GM12878 (cell line): ENCODE measurements at regions not wholly inside any gene's neighbourhood (a gene's known extent, or its start where the extent isn't known, plus 50 kb on each side); places are given as distances from the start of the nearest gene placed in this dataset.
A peak's percentile ranks its signal among the peaks of the same experiment; 100 is the strongest.

Experiments used
- ATAC-seq: fragments of 200-7000 bp; cut with Tn5 transposase; 3 replicates; pipeline ENCODE4 v1.9.1; 2020; ENCODE audit warnings: mild to moderate bottlenecking, moderate library complexity
- BruUV-seq: library from RNA; stranded (reverse); fragments of 400-500 nt; replicated peaks from 2 replicates; lab custom pipeline; 2021; lab: Mats Ljungman, UMichigan
- CTCF ChIA-PET: fragments of 300-600 bp; sonication (Branson Sonifier 250); formaldehyde crosslinking; extraction: SDS; loops from one replicate; lab custom pipeline; 2021; ENCODE audit warnings: inconsistent platforms; lab: Yijun Ruan, JAX
- POLR2A ChIA-PET: fragments of 350-600 bp; formaldehyde crosslinking; extraction: SDS; loops from one replicate; lab custom pipeline; 2021; ENCODE audit warnings: inconsistent platforms; lab: Charles Lee
- RAD21 ChIA-PET: fragments of 300-600 bp; sonication (Branson Sonifier 250); formaldehyde crosslinking; loops from one replicate; lab custom pipeline; 2023; ENCODE audit warnings: antibody characterized with exemption; ENCODE audit not compliant: unreplicated experiment; lab: Charles Lee
- SMC1A ChIA-PET: fragments of 300-600 bp; sonication (Branson Sonifier 250); formaldehyde crosslinking; loops from one replicate; lab custom pipeline; 2023; ENCODE audit not compliant: unreplicated experiment, uncharacterized antibody; lab: Charles Lee
- DNase-seq: peaks from one replicate; pipeline ENCODE4 v3.0.0-alpha.2; 2011; ENCODE audit warnings: low read depth, low spot score
- FAIRE-seq: peaks from 3 replicates; lab custom pipeline; 2011; peaks lifted over from hg19 to GRCh38; lab: Jason Lieb, UNC
- H2AFZ ChIP-seq: 2 replicates; pipeline ENCODE4 v1.6.0; 2011; ENCODE audit warnings: low read depth, low read length, control low read depth; ENCODE audit not compliant: control insufficient read depth
- H3K27ac ChIP-seq: 2 replicates; pipeline ENCODE4 v1.5.1; 2011; ENCODE audit warnings: control low read depth; ENCODE audit not compliant: control insufficient read depth, insufficient read depth
- H3K27me3 ChIP-seq, 2 experiments: replicated peaks in 1 of 2; 2 replicates each; pipeline versions ENCODE4 v1.6.0 to v1.6.1; 2011; ENCODE audit warnings: low read length in 1 of 2; ENCODE audit not compliant: control insufficient read depth in 2 of 2, insufficient read depth in 2 of 2
- H3K36me3 ChIP-seq, 2 experiments: 2 replicates each; pipeline ENCODE4 v1.5.1; 2011; ENCODE audit warnings: low read length in 1 of 2; ENCODE audit not compliant: control insufficient read depth in 2 of 2, insufficient read depth in 2 of 2
- H3K4me1 ChIP-seq: 2 replicates; pipeline ENCODE4 v1.6.1; 2011; ENCODE audit warnings: mild to moderate bottlenecking, low read length, moderate library complexity, mixed read lengths; ENCODE audit not compliant: control insufficient read depth, insufficient read depth
- H3K4me2 ChIP-seq: 2 replicates; pipeline ENCODE4 v1.6.0; 2011; ENCODE audit warnings: control low read depth; ENCODE audit not compliant: control insufficient read depth, insufficient read depth
- H3K4me3 ChIP-seq: fragments of 200-600 bp; sonication (generic); 2 replicates; pipeline ENCODE4 v1.5.1; 2016
- H3K79me2 ChIP-seq: 2 replicates; pipeline ENCODE4 v1.6.0; 2011; ENCODE audit warnings: low read length; ENCODE audit not compliant: control insufficient read depth, insufficient read depth
- H3K9ac ChIP-seq: 2 replicates; pipeline ENCODE4 v1.8.0; 2011; ENCODE audit warnings: low read length, control low read depth, mixed read lengths; ENCODE audit not compliant: control insufficient read depth, insufficient read depth
- H3K9me3 ChIP-seq: replicated peaks from 3 replicates; pipeline ENCODE4 v1.5.1; 2011; ENCODE audit warnings: mild to moderate bottlenecking, low read length; ENCODE audit not compliant: control insufficient read depth, insufficient read depth
- H4K20me1 ChIP-seq: 2 replicates; pipeline ENCODE4 v1.6.0; 2011; ENCODE audit not compliant: control insufficient read depth, insufficient read depth
- EP300 ChIP-seq, 2 experiments: fragments of 150-350 bp in 1 of 2; IDR thresholded peaks; 2 replicates each; pipeline ENCODE4 v1.6.1; 2011 to 2012; ENCODE audit warnings: low read depth in 2 of 2, low read length in 2 of 2, borderline replicate concordance in 1 of 2, improper control_type of control experiment in 1 of 2, inconsistent platforms in 1 of 2; ENCODE audit not compliant: control insufficient read depth in 1 of 2
- IKZF1 ChIP-seq: fragments of 450-650 bp; conservative IDR thresholded peaks from 2 replicates; pipeline ENCODE4 v1.6.1; 2017; ENCODE audit warnings: antibody characterized with exemption, mild to moderate bottlenecking
- IRF4 ChIP-seq: IDR thresholded peaks from 2 replicates; pipeline ENCODE4 v1.6.1; 2011; ENCODE audit warnings: low read depth, low read length
- JUNB ChIP-seq: IDR thresholded peaks from 2 replicates; pipeline ENCODE4 v1.6.1; 2016; ENCODE audit warnings: antibody characterized with exemption, mild to moderate bottlenecking
- POU2F2 ChIP-seq: IDR thresholded peaks from 3 replicates; pipeline ENCODE4 v1.6.1; 2011; ENCODE audit warnings: low read depth, mild to moderate bottlenecking, low read length, borderline replicate concordance
- RUNX3 ChIP-seq: IDR thresholded peaks from 2 replicates; pipeline ENCODE4 v1.6.1; 2012; ENCODE audit warnings: low read length, inconsistent platforms
- SIN3A ChIP-seq: IDR thresholded peaks from 2 replicates; pipeline ENCODE4 v1.6.1; 2012; ENCODE audit warnings: low read depth, low read length, improper control_type of control experiment
- ZBED1 ChIP-seq: IDR thresholded peaks from 2 replicates; pipeline ENCODE4 v1.6.1; 2016; ENCODE audit warnings: borderline replicate concordance
- ZNF24 ChIP-seq: fragments of 450-650 bp; IDR thresholded peaks from 2 replicates; pipeline ENCODE4 v1.6.1; 2017; ENCODE audit warnings: antibody characterized with exemption, mild to moderate bottlenecking
- ZNF622 ChIP-seq: fragments of 450-650 bp; IDR thresholded peaks from 2 replicates; pipeline ENCODE4 v1.6.1; 2017; ENCODE audit warnings: mild to moderate bottlenecking, inconsistent platforms
- ZZZ3 ChIP-seq: IDR thresholded peaks from 2 replicates; pipeline ENCODE4 v1.6.1; 2011; ENCODE audit warnings: low read depth; ENCODE audit not compliant: control insufficient read depth, insufficient read length
- WGBS: methylation state at CpG from one replicate; pipeline ENCODE4 v1.1.6; 2016; ENCODE audit warnings: low lambda C conversion rate; ENCODE audit not compliant: insufficient replicate concordance, insufficient coverage; ENCODE audit errors: missing lambda C conversion rate; 5-methylcytosine and 5-hydroxymethylcytosine counted together
- in situ Hi-C: fragments of 300-500 bp; cut with MboI; formaldehyde crosslinking; loops from 9 replicates; pipeline ENCODE4 v1.14.3; 2018; ENCODE audit warnings: mixed read lengths
- intact Hi-C: fragments of 100-400 bp; cut with micrococcal nuclease; formaldehyde crosslinking; loops from one replicate; pipeline ENCODE4 v1.14.2; 2022; ENCODE audit not compliant: unreplicated experiment
- TF ChIP-seq, protein P1 (sequence below): IDR thresholded peaks from 2 replicates; pipeline ENCODE4 v1.6.1; 2012; ENCODE audit warnings: low read depth, low read length, improper control_type of control experiment
- TF ChIP-seq, protein P2 (sequence below), 3 experiments: IDR thresholded peaks in 2 of 3; conservative IDR thresholded peaks in 1 of 3; 2 replicates each; pipeline ENCODE4 v1.5.1; 2011; ENCODE audit warnings: low read depth in 3 of 3, low read length in 3 of 3, mild to moderate bottlenecking in 3 of 3, control low read depth in 2 of 3, moderate library complexity in 2 of 3, inconsistent platforms in 1 of 3, mixed read lengths in 1 of 3; ENCODE audit not compliant: control insufficient read depth in 2 of 3, insufficient read depth in 1 of 3; ENCODE audit errors: extremely low read depth in 1 of 3
- TF ChIP-seq, protein P3 (sequence below): IDR thresholded peaks from 2 replicates; pipeline ENCODE4 v1.6.1; 2011; ENCODE audit warnings: low read depth, mild to moderate bottlenecking, low read length, moderate library complexity, borderline replicate concordance; ENCODE audit errors: extremely low read depth
- TF ChIP-seq, protein P4 (sequence below): fragments of 450-650 bp; IDR thresholded peaks from 2 replicates; pipeline ENCODE4 v1.6.1; 2017; ENCODE audit warnings: mild to moderate bottlenecking, moderate library complexity
- TF ChIP-seq, protein P5 (sequence below): fragments of 450-650 bp; IDR thresholded peaks from 2 replicates; pipeline ENCODE4 v1.6.1; 2018; ENCODE audit warnings: mild to moderate bottlenecking, low read depth, moderate library complexity; ENCODE audit not compliant: partially characterized antibody

DNA sequence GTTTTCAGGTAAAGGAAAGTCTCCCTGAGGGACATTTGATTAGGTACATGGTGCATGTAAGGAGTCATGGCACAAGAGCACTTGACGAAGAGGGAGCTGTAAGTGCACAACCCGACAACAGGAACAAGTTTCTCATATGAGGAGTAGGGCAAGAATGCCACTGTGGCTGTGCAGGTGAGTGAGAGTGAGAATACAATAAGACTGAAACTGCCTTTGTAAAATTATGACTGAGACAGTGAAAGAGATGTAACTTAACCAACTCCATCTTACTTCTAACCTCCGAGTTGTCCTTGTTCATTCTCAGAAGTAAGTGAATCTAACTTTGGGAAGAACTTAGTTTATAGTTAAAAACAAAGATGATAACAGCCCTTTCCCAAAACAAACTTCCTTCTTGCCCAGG is 1025.8 kb upstream of the CNTNAP5 start:
- in situ Hi-C loops (no loop called here), intact Hi-C loops (no loop called here)
- H3K36me3 ChIP-seq = no peaks in the 10 kb centered on the region
- SMC1A ChIA-PET = interaction anchor here (0.8 kb wide), 1 partner anchor 9 kb away, joined by 3 read pairs; no protein-coding TSS in a partner anchor
- CTCF ChIA-PET = interaction anchor here (0.8 kb wide), 1 partner anchor 8 kb away, joined by 3 read pairs; no protein-coding TSS in a partner anchor
- ATAC-seq (peak; percentile 93), FAIRE-seq (no peak), DNase-seq (peak; percentile 4)
- POLR2A ChIA-PET = no interaction called here
- RAD21 ChIA-PET = no interaction called here
- no peak overlapping the region for H2AFZ ChIP-seq
- no peaks in the 10 kb centered on the region for H3K4me1 ChIP-seq
- H3K9ac ChIP-seq = no peak overlapping the region
- no peak overlapping the region for H3K4me2 ChIP-seq
- H4K20me1 ChIP-seq = no peaks in the 10 kb centered on the region
- H3K27ac ChIP-seq = no peak overlapping the region
- no peaks in the 10 kb centered on the region for H3K27me3 ChIP-seq
- BruUV-seq = no TSS peak
- no peaks in the 10 kb centered on the region for H3K79me2 ChIP-seq
- H3K4me3 ChIP-seq = no peak overlapping the region
- H3K9me3 ChIP-seq = no peaks in the 10 kb centered on the region
- 2% methylated on average over 3 of the region's 3 CpGs for WGBS
- TF ChIP-seq ZZZ3 (no peak), EP300 (IDR thresholded peaks at IDR 0.05; ENCODE audit: borderline replicate concordance in 1 of 2, control insufficient read depth in 1 of 2, low read depth in 2 of 2, low read length in 2 of 2) (0 out of 4 replicates have a peak, but pooled peaks of 1 of the 2 experiments have one; percentile 3), ZBED1 (no peak), RUNX3 (peak; percentile 33; the same call in 1 of the 2 replicates), IRF4 (peak; percentile 40; the same call in 1 of the 2 replicates), SIN3A (no peak), ZNF24 (peak; percentile 66), IKZF1 (no peak), ZNF622 (no peak), JUNB (peak; percentile 53), POU2F2 (no peak)
- TF ChIP-seq, protein P1, sequence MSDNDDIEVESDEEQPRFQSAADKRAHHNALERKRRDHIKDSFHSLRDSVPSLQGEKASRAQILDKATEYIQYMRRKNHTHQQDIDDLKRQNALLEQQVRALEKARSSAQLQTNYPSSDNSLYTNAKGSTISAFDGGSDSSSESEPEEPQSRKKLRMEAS = no peak
- TF ChIP-seq, protein P2, sequence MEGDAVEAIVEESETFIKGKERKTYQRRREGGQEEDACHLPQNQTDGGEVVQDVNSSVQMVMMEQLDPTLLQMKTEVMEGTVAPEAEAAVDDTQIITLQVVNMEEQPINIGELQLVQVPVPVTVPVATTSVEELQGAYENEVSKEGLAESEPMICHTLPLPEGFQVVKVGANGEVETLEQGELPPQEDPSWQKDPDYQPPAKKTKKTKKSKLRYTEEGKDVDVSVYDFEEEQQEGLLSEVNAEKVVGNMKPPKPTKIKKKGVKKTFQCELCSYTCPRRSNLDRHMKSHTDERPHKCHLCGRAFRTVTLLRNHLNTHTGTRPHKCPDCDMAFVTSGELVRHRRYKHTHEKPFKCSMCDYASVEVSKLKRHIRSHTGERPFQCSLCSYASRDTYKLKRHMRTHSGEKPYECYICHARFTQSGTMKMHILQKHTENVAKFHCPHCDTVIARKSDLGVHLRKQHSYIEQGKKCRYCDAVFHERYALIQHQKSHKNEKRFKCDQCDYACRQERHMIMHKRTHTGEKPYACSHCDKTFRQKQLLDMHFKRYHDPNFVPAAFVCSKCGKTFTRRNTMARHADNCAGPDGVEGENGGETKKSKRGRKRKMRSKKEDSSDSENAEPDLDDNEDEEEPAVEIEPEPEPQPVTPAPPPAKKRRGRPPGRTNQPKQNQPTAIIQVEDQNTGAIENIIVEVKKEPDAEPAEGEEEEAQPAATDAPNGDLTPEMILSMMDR (IDR thresholded peaks at IDR 0.05 in 2 of 3, conservative IDR thresholded peaks at IDR 0.05 in 1 of 3; ENCODE audit: control insufficient read depth in 2 of 3, extremely low read depth in 1 of 3, insufficient read depth in 1 of 3, low read depth in 3 of 3, low read length in 3 of 3) = no peak
- TF ChIP-seq, protein P3, sequence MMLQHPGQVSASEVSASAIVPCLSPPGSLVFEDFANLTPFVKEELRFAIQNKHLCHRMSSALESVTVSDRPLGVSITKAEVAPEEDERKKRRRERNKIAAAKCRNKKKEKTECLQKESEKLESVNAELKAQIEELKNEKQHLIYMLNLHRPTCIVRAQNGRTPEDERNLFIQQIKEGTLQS = no peak
- TF ChIP-seq, protein P4, sequence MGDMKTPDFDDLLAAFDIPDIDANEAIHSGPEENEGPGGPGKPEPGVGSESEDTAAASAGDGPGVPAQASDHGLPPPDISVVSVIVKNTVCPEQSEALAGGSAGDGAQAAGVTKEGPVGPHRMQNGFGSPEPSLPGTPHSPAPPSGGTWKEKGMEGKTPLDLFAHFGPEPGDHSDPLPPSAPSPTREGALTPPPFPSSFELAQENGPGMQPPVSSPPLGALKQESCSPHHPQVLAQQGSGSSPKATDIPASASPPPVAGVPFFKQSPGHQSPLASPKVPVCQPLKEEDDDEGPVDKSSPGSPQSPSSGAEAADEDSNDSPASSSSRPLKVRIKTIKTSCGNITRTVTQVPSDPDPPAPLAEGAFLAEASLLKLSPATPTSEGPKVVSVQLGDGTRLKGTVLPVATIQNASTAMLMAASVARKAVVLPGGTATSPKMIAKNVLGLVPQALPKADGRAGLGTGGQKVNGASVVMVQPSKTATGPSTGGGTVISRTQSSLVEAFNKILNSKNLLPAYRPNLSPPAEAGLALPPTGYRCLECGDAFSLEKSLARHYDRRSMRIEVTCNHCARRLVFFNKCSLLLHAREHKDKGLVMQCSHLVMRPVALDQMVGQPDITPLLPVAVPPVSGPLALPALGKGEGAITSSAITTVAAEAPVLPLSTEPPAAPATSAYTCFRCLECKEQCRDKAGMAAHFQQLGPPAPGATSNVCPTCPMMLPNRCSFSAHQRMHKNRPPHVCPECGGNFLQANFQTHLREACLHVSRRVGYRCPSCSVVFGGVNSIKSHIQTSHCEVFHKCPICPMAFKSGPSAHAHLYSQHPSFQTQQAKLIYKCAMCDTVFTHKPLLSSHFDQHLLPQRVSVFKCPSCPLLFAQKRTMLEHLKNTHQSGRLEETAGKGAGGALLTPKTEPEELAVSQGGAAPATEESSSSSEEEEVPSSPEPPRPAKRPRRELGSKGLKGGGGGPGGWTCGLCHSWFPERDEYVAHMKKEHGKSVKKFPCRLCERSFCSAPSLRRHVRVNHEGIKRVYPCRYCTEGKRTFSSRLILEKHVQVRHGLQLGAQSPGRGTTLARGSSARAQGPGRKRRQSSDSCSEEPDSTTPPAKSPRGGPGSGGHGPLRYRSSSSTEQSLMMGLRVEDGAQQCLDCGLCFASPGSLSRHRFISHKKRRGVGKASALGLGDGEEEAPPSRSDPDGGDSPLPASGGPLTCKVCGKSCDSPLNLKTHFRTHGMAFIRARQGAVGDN = peak; percentile 63
- TF ChIP-seq, protein P5, sequence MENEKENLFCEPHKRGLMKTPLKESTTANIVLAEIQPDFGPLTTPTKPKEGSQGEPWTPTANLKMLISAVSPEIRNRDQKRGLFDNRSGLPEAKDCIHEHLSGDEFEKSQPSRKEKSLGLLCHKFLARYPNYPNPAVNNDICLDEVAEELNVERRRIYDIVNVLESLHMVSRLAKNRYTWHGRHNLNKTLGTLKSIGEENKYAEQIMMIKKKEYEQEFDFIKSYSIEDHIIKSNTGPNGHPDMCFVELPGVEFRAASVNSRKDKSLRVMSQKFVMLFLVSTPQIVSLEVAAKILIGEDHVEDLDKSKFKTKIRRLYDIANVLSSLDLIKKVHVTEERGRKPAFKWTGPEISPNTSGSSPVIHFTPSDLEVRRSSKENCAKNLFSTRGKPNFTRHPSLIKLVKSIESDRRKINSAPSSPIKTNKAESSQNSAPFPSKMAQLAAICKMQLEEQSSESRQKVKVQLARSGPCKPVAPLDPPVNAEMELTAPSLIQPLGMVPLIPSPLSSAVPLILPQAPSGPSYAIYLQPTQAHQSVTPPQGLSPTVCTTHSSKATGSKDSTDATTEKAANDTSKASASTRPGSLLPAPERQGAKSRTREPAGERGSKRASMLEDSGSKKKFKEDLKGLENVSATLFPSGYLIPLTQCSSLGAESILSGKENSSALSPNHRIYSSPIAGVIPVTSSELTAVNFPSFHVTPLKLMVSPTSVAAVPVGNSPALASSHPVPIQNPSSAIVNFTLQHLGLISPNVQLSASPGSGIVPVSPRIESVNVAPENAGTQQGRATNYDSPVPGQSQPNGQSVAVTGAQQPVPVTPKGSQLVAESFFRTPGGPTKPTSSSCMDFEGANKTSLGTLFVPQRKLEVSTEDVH = no peak
